BJ (cell line): ENCODE measurements at regions not wholly inside any gene's neighbourhood (a gene's known extent, or its start where the extent isn't known, plus 50 kb on each side); places are given as distances from the start of the nearest gene placed in this dataset.

Source experiments
- CTCF ChIA-PET: fragments of 350-600 bp; formaldehyde crosslinking; extraction: SDS; loops from one replicate; lab custom pipeline; 2021; ENCODE audit warnings: antibody characterized with exemption, inconsistent platforms; lab: Yijun Ruan, JAX
- POLR2A ChIA-PET: fragments of 300-600 bp; sonication (Branson Sonifier 250); formaldehyde crosslinking; extraction: SDS; loops from one replicate; lab custom pipeline; 2021; ENCODE audit warnings: antibody characterized with exemption; lab: Charles Lee
- DNase-seq: peaks from one replicate; pipeline ENCODE4 v3.0.0-alpha.2; 2011; ENCODE audit warnings: low read depth
- H3K27me3 ChIP-seq: 2 replicates; pipeline ENCODE4 v1.6.0; 2011; ENCODE audit warnings: low read length; ENCODE audit not compliant: control insufficient read depth, insufficient read depth
- H3K36me3 ChIP-seq: 2 replicates; pipeline ENCODE4 v1.5.1; 2011; ENCODE audit warnings: low read length; ENCODE audit not compliant: control insufficient read depth, insufficient read depth
- H3K4me3 ChIP-seq: 2 replicates; pipeline ENCODE4 v1.5.1; 2011; ENCODE audit warnings: low read depth, mild to moderate bottlenecking, control low read depth, low read length
- CTCF ChIP-seq: IDR thresholded peaks from 2 replicates; pipeline ENCODE4 v1.5.1; 2011; ENCODE audit warnings: low read depth, mild to moderate bottlenecking, control low read depth, inconsistent platforms, low read length, moderate library complexity; ENCODE audit not compliant: insufficient read depth

GRCh38 chr14:83120187-83120586 lies 1586.5 kb upstream of the SEL1L start:
- no peak for DNase-seq

GRCh38 chr14:83126076-83126475 lies 1592.4 kb upstream of the SEL1L start:
- ChIA-PET POLR2A (no interaction called here), CTCF (no interaction called here)
- TF ChIP-seq CTCF, result no peak
- DNase-seq, result no peak
- no peaks in the 10 kb centered on the region for H3K36me3 ChIP-seq
- H3K4me3 ChIP-seq, result no peak overlapping the region
- no peaks in the 10 kb centered on the region for H3K27me3 ChIP-seq

More at GRCh38 chr14:83120187-83120586, 1586.5 kb upstream of the SEL1L start:
- ChIA-PET CTCF (no interaction called here), POLR2A (no interaction called here)
- no peak overlapping the region for H3K4me3 ChIP-seq
- no peaks in the 10 kb centered on the region for H3K27me3 ChIP-seq
- TF ChIP-seq CTCF, result no peak
- no peaks in the 10 kb centered on the region for H3K36me3 ChIP-seq

GRCh38 chr14:83128783-83129182 lies 1595.1 kb upstream of the SEL1L start:
- H3K27me3 ChIP-seq, result no peaks in the 10 kb centered on the region
- ChIA-PET CTCF (no interaction called here), POLR2A (no interaction called here)
- TF ChIP-seq CTCF, result no peak
- no peaks in the 10 kb centered on the region for H3K36me3 ChIP-seq
- no peak overlapping the region for H3K4me3 ChIP-seq
- DNase-seq, result no peak

- POLR2A ChIA-PET, result no interaction called here
These were observed 1595.8 kb upstream of the SEL1L start for GRCh38 chr14:83129496-83129895.

GRCh38 chr14:83133981-83134645 lies 1600.5 kb upstream of the SEL1L start:
- ChIA-PET CTCF (no interaction called here), POLR2A (no interaction called here)
- DNase-seq, result no peak
- Histone ChIP-seq H3K27me3 (no peaks in the 10 kb centered on the region), H3K36me3 (no peaks in the 10 kb centered on the region), H3K4me3 (no peak overlapping the region)
- no peak for TF ChIP-seq CTCF

More at GRCh38 chr14:83129496-83129895, 1595.8 kb upstream of the SEL1L start:
- DNase-seq, result no peak
- Histone ChIP-seq H3K36me3 (no peaks in the 10 kb centered on the region), H3K4me3 (no peak overlapping the region), H3K27me3 (no peaks in the 10 kb centered on the region)
- CTCF ChIA-PET, result no interaction called here
- no peak for TF ChIP-seq CTCF
